Stimulated activated CD8-positive, alpha-beta memory T cell treated with anti-CD3 and anti-CD28 coated beads, Interleukin-7, amount 100 ng/mL, for 24 hours (primary cell): ENCODE measurements at regions not wholly inside any gene's neighbourhood (a gene's known extent, or its start where the extent isn't known, plus 50 kb on each side); places are given as distances from the start of the nearest gene placed in this dataset.

Source experiments
- DNase-seq: peaks from one replicate; pipeline ENCODE4 v3.0.0-alpha.2; 2020; ENCODE audit warnings: low read depth

GRCh38 chr18:41753826-41754225 is 201.2 kb upstream of the PIK3C3 start:
- DNase-seq = no peak

- no peak for DNase-seq
Observed at GRCh38 chr18:41752826-41753225, 202.2 kb upstream of the PIK3C3 start.

GRCh38 chr18:41751652-41752051 is 203.4 kb upstream of the PIK3C3 start:
- DNase-seq = no peak

- no peak for DNase-seq
Observed at GRCh38 chr18:41751161-41751560, 203.9 kb upstream of the PIK3C3 start.

- no peak for DNase-seq
Observed at GRCh38 chr18:41747723-41748242, 207.3 kb upstream of the PIK3C3 start.

- DNase-seq = no peak
Observed at GRCh38 chr18:41745166-41746049, 209.6 kb upstream of the PIK3C3 start.

- no peak for DNase-seq
Observed at GRCh38 chr18:41744421-41745030, 210.5 kb upstream of the PIK3C3 start.

- DNase-seq = no peak
Observed at GRCh38 chr18:41737218-41737617, 217.8 kb upstream of the PIK3C3 start.

GRCh38 chr18:41734917-41735316 is 220.1 kb upstream of the PIK3C3 start:
- DNase-seq = no peak

GRCh38 chr18:41732356-41732755 is 222.7 kb upstream of the PIK3C3 start:
- no peak for DNase-seq

- no peak for DNase-seq
Observed at GRCh38 chr18:41731884-41732283, 223.2 kb upstream of the PIK3C3 start.

- DNase-seq = no peak
Observed at GRCh38 chr18:41724195-41724594, 230.8 kb upstream of the PIK3C3 start.

- DNase-seq = no peak
Observed at GRCh38 chr18:41721103-41721790, 233.8 kb upstream of the PIK3C3 start.

- DNase-seq = no peak
Observed at GRCh38 chr18:41720226-41720625, 234.8 kb upstream of the PIK3C3 start.

- no peak for DNase-seq
Observed at GRCh38 chr18:41719808-41720207, 235.2 kb upstream of the PIK3C3 start.

- DNase-seq = no peak
Observed at GRCh38 chr18:41714872-41715271, 240.2 kb upstream of the PIK3C3 start.

- DNase-seq = no peak
Observed at GRCh38 chr18:41713969-41714825, 240.8 kb upstream of the PIK3C3 start.

- DNase-seq = no peak
Observed at GRCh38 chr18:41706301-41706700, 248.7 kb upstream of the PIK3C3 start.

GRCh38 chr18:41703744-41704530 is 251.1 kb upstream of the PIK3C3 start:
- DNase-seq = no peak

- no peak for DNase-seq
Observed at GRCh38 chr18:41700416-41700815, 254.6 kb upstream of the PIK3C3 start.

- no peak for DNase-seq
Observed at GRCh38 chr18:41695441-41695840, 259.6 kb upstream of the PIK3C3 start.
